Thyroid gland (tissue), 4 donors: ENCODE measurements at regions not wholly inside any gene's neighbourhood (a gene's known extent, or its start where the extent isn't known, plus 50 kb on each side); places are given as distances from the start of the nearest gene placed in this dataset.

Experiments used
- CTCF ChIP-seq, 6 experiments: fragments of 200-600 bp in 3 of 6; fragments of 450-650 bp in 3 of 6; sonication (generic) in 3 of 6; IDR thresholded peaks; one replicate each; pipeline ENCODE4 v1.5.1; 2016 to 2019; ENCODE audit warnings: antibody characterized with exemption in 6 of 6, mild to moderate bottlenecking in 2 of 6, inconsistent platforms in 1 of 6, moderate library complexity in 1 of 6
- POLR2A ChIP-seq, 2 donors: fragments of 450-650 bp; IDR thresholded peaks; one replicate each; pipeline ENCODE4 v1.6.1; 2017; ENCODE audit warnings: antibody characterized with exemption in 2 of 2, mild to moderate bottlenecking in 2 of 2, moderate library complexity in 1 of 2

DNA sequence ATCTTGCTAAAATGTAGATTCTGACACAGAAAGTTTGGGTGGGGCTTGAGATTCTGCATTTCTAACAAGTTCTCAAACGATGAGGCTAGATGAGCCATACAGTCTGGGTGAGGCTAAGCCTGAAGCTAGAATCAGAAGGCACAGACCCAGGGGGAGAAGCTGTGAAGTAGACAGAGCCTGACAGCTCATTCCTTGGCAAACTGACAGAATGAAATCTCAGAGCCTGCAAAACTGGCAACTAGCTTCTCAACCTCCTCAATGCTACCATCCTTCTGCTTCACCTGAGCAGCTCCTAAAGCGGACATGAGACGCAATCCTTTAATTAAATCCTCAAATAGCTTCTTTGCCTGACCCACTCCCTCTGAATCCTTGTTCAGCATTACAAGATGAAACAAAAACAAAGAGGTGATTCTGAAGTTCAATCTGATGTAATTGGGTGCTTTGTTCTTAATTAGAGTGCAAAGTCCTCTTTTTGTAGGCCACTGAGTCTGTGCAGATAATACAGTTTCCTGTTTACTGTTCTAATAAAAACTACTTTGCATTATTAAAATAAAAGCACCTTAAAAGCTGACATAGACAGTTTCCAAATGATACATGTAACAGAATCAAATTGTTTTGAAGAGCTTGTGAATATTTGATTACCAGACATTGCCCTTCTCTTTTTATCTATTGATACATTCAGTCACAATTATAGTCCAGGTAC lies 71.0 kb upstream of the BMP2K start:
- TF ChIP-seq CTCF (IDR thresholded peaks at IDR 0.05) (no peak), POLR2A (IDR thresholded peaks at IDR 0.05) (no peak)
